ENCODE measurements at regions not wholly inside any gene's neighbourhood (a gene's known extent, or its start where the extent isn't known, plus 50 kb on each side); places are given as distances from the start of the nearest gene placed in this dataset.
A peak's percentile ranks its signal among the peaks of the same experiment; 100 is the strongest.
"Not testable (repeated sequence)": the region's sequence is repeated elsewhere in the genome, so short reads cannot be mapped to it uniquely, and the experiment has no call there.

DNA sequence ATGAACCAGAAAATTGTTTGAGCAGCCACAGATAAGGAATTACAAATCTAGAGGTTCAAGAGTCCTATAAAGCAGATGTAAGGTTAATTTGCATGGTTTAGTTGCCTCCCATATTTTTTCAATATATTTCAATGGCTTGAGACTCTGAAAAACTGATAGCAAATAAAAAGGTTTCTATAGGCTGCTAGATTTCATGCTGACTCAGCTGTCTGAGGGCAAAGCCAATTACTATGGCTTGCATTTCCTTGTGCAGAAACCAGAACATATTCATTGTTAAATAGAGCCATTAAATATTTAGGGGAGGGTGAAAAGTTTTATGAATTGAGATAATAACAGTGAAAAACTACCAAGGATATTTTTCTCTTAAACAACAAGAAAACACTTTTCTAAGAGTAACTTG lies 278.1 kb upstream of the CADM2 start:
- DNase-seq: no peak

GRCh38 chr3:84683493-84683892 lies 275.3 kb upstream of the CADM2 start:
- DNase-seq: no peak

- no peak for DNase-seq
Observed at GRCh38 chr3:84685467-84685866, 273.3 kb upstream of the CADM2 start.

DNA sequence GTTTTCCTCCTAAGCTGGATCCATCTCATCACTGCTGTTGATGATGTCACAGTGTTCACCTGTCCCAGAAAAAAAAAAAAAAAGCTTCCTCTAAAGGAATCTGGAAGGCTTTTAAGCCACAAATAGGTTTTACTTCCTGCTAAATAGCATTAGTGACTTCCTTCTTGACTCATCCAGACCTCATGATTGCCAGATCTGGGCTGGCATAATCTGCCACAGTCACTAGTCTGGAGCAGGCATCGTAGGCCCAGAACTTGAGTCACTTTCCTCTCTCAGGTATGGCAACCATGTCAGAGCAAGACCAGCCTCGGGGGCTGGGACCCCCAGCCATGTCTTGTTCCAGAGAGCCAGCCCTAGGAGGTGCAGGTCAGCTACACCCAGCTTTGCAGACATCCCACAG lies 266.5 kb upstream of the CADM2 start:
- no peak for DNase-seq

GRCh38 chr3:84710288-84710687 lies 248.5 kb upstream of the CADM2 start:
- DNase-seq: not testable (repeated sequence)

DNA sequence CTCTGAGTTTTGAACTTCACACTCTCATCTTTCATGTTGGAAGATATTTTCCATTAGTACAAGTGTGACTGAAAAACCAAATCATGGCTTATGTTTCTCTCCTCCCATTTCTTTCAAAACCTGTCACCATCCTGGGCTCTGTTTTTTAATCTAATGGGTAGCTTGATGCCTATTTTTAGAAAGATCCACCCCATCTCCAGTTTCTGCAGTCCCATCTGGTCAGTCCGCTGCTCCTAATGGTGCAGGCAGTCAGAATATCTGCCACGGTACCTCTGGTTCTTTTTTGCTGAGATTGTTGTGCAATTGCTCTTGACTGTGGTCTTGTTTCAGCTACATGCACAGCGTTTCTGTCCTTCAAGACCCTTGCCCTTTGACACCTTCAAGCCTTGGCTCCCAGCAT lies 240.9 kb upstream of the CADM2 start:
- no peak for DNase-seq

DNA sequence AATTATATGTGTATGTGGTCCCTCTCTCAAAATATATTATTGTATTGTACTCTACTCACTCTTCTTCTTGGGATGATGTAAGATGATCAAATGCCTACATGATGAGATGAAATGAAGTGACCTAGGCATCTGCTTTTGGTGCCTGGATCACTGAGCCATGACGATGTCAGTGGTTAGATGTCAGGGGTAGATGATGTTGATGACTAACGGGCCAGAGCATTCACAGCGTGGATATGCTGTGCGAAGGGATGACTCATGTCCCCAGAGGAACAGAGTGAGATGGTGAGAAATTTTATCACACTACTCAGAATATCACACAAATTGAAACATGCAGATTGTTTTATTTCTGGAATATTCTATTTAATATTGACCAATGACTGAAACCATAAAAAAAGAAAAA lies 233.9 kb upstream of the CADM2 start:
- DNase-seq: peak; percentile 69 to 71

GRCh38 chr3:84727616-84728015 lies 231.2 kb upstream of the CADM2 start:
- no peak for DNase-seq

- DNase-seq: not testable (repeated sequence)
Observed at GRCh38 chr3:84734731-84735130, 224.1 kb upstream of the CADM2 start.

GRCh38 chr3:84738086-84738485 lies 220.7 kb upstream of the CADM2 start:
- no peak for DNase-seq

- DNase-seq: no peak
Observed at GRCh38 chr3:84742915-84743425, 215.8 kb upstream of the CADM2 start.

DNA sequence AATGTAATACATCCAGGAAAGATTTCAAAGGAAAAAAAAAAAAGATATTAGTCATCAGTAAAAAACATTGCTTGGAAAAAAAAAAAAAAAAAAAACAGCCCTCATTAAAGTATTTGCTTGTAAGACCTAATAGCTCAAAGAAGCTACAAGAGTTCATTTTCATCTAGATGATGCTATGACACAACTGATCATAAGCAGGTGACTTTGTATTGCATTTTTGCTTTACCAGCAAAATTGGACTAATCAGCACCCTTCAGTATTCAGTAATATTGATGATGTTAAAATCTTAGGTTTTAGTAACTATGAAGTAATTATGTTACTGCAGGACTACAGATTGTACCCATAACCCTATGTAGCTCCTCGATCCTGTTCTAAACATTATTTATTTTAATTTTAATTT lies 214.7 kb upstream of the CADM2 start:
- no peak for DNase-seq

DNA sequence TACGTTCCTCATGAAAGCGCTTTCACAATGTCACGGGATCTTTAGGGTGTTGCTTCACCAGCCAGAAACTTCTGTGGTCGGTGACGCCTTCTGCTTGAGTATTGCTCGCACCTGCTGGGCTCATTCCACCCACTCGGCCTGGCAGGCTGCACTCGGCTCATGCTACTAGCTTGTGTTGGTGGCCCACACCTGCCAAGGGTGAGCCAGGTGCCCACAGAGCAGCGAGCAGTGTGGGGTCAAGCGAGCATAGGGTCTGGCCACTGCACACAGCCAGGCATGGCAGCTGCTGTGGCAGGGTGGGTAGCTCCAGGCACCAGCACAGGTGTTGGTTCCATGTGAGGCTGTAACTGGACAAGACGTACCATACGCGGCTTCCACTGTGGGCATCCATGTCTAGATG lies 202.9 kb upstream of the CADM2 start:
- DNase-seq: no peak

GRCh38 chr3:84759361-84759760 lies 199.4 kb upstream of the CADM2 start:
- no peak for DNase-seq

DNA sequence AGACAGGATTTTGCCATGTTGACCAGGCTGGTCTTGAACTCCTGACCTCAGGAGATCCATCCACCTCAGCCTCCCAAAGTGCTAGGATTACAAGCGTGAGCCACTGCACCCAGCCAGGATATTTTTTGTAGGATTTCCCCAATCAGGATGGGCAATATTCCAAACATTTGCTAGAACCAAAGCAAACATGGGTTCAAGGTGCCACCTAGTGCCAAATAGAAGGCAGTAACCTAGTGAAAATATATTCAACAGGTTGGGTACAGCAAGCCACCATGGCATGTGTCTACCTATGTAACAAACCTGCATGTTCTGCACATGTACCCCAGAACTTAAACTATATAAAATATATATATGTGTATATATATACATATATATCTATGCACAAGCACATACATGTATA lies 185.9 kb upstream of the CADM2 start:
- no peak for DNase-seq

- DNase-seq: no peak
Observed at GRCh38 chr3:84783281-84783680, 175.5 kb upstream of the CADM2 start.

- DNase-seq: no peak
Observed at GRCh38 chr3:84789961-84790360, 168.8 kb upstream of the CADM2 start.

DNA sequence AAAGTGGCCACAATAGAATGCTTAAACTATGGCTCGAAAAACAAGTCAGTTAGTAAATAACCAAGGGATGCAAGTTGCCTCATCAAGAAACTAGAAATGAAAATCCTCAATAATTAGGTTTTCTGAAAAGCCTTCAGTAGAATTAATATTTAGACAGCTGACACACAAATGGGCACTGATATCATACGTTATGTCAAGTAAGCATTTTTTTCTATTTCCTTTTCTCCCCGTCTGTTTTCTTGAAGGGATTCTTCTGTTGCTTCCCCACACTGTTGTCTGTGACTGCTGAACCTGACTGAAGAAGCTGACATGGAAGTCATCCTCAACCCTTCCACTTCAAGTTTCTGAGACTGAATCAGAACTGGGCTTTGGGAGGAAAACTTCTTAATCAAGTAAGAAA lies 151.8 kb upstream of the CADM2 start:
- no peak for DNase-seq

DNA sequence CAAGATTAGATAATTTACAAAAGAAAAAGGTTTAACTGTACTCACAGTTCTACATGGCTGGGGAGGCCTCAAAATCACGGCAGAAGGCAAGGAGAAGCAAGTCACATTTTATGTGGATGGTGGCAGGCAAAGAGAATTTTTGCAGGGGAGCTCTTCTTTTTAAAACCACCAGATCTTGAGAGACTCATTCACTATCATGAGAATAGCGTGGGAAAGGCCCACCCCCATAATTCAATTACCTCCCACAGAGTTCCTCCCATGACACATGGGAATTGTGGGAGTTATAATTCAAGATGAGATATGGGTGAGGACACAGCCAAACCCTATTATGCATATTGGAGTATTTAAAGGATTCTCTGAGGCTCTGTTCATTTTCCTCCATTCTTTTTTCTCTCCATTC lies 138.7 kb upstream of the CADM2 start:
- DNase-seq: no peak

- DNase-seq: no peak
Observed at GRCh38 chr3:84820906-84821305, 137.9 kb upstream of the CADM2 start.

- no peak for DNase-seq
Observed at GRCh38 chr3:84825817-84826216, 133.0 kb upstream of the CADM2 start.

DNA sequence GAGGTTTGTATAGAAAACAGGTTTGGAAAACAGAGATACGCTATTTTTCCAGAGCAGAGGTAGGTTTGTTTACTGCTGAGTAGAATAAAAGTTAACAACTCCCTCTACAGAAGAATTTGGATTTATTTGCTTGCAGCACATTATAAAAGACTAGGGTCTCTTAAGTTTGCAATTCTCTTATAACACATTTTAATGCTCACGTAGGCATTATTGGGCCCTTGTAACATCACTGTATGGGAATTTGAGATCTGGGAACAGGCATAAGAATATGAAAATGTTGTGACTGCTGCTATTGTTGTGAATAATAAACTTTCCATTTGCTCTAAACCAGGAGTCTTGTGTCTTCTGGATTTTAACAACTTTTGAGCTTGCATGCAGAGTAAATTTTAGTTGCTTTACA lies 128.3 kb upstream of the CADM2 start:
- DNase-seq: no peak

DNA sequence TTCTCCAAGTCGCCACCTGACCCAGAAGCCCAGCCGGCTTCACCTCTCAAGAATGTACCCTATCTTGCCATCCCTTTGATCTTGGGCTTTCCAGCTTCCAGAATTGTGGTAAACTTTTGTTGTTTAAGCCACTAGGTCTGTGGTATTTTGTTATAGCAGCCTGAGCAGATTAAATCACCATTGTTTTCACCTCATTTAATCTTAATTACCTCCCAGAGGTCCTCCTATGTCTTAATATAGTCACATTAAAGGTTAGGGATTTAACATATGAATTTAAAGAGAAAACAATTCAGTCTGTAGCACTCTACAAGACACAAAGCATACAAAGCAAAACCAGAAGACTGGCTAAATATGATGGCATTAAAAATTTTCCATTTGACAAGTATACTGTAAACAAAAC lies 123.4 kb upstream of the CADM2 start:
- DNase-seq: no peak

DNA sequence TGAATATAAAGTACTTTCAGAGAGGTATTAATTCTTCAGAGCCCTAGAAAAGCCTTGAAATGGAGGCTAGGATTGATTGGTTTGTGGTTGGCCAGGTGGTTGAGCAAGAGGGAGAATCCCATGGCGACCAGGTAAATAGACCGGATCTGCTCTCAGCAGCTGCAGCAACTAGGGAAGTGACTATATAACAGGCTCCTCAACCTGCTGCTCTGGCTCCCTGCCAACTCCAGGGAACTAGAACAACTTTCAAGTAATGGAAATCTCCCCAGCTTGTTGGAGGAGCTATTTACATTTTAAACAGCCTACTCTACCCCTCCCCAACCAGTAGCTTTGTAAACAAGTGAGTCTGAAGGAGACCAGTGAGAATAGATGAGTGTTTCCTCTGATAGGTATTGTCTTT lies 121.8 kb upstream of the CADM2 start:
- DNase-seq: peak; percentile 91 to 97

DNA sequence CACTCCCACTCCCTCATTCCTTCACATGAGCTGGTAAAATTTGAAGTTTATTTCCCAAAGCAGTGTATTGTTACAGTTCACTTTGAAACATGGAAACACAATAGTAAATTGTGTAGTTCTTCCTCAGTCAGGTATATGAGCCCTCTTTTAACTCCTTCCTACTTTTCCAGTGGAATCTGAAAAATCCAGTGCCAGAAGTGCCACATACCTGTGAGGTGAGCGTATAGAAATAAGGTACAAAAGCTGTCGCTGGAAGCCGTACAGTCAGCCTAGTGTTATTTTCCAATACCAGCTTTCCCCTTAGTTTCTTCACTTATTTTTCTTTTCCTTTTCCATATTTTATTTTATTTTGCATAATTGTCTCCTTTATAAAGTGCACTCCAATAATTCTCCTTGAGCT lies 81.7 kb upstream of the CADM2 start:
- no peak for DNase-seq

DNA sequence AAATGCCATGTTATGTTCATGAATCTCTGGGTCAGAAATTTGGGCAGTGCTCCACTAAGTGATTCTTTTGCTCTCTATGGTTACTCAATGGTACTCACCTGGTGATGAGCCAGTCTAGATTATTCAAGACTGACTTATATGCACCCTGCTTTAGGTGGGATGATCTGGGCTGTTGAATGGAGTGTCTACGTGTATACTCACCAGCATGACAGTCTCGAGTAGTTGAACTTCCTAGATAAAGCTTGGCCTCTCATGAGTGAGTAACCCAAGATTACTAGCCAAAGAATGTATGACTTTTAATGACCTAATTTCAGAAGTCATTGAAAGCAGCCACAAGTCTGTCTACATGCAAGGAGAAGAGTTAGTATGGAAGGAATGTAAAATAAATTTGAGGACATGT lies 77.5 kb upstream of the CADM2 start:
- DNase-seq: no peak
